HG02840 (cell line): ENCODE measurements at regions not wholly inside any gene's neighbourhood (a gene's known extent, or its start where the extent isn't known, plus 50 kb on each side); places are given as distances from the start of the nearest gene placed in this dataset.
"Not testable (repeated sequence)": the region's sequence is repeated elsewhere in the genome, so short reads cannot be mapped to it uniquely, and the experiment has no call there.

Experiments used
- ATAC-seq: cut with Tn5 transposase; IDR thresholded peaks from one replicate; pipeline ENCODE4 v1.9.1; 2021; ENCODE audit warnings: mild to moderate bottlenecking, moderate library complexity, moderate number of reproducible peaks; ENCODE audit not compliant: unreplicated experiment, low FRiP score

DNA sequence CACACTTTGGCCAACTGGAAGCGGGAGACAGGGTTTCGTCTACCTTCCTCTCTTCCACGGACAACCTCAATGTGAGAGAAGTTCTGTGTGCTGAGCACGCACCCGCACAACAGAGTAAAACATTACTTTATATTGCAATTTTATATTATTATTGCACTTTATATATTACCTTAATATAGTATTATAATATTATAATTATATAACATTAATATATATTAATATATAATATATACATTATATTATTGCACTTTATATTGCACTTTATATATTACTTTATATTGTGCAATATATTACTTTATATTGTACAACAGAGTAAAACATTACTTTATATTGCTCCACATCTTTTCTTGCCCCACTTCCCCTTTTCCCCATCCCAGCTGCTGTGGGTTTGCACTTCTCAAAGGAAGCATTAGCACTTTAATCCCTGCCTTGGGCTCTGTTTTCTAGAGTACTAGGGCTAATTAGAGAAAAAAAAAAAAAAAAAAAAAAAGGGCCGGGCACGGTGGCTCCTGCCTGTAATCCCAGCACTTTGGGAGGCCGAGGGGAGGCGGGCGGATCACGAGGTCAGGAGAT, 76.4 kb upstream of the SLC4A7 start:
- ATAC-seq = no peak

GRCh38 chr3:27559835-27560234, 75.7 kb upstream of the SLC4A7 start:
- ATAC-seq = no peak

- no peak for ATAC-seq
Measured at GRCh38 chr3:27559381-27559780, 75.2 kb upstream of the SLC4A7 start.

GRCh38 chr3:27557411-27557810, 73.2 kb upstream of the SLC4A7 start:
- ATAC-seq = no peak

- no peak for ATAC-seq
Measured at GRCh38 chr3:27556887-27557286, 72.7 kb upstream of the SLC4A7 start.

DNA sequence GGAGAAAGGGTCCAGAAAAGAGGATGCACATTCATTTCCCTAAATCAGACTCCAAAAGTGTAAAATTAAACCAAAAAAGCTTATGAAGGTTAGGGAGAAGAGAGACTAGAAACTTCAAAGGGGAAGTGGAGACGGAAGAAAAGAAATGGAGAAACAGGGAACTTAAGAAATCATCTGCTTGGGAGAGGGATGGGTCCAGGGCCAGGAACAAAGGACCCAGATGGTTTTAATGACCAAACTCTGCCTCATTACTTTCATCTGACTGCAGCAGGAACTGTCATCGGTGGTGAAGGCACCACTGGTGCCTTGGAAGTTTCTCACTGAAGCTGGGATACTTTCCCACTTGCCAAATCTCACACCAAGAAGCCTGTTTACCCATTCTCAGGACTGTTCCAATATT, 70.5 kb upstream of the SLC4A7 start:
- ATAC-seq = no peak

GRCh38 chr3:27553886-27554540, 69.8 kb upstream of the SLC4A7 start:
- ATAC-seq = no peak

GRCh38 chr3:27552708-27553107, 68.5 kb upstream of the SLC4A7 start:
- ATAC-seq = not testable (repeated sequence)

DNA sequence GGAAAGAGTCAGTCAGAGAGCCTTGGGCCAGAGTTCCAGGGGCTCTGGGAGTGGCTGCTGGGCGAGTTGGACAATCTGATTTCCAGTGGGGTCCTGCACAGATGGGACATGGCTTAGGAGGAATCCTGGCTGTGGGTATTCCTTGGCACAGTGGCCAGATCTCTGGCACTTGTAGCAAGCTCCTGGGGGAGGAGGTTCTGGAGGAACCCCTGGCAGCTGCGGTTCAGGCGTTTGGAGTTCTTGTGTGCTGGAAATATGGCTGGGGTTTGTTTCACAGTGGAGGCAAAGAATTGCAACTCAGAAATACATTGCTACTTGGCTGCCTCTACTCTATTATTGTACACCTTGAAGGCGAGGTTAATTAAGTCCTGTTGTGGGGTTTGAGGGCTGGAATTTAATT, 67.2 kb upstream of the SLC4A7 start:
- not testable (repeated sequence) for ATAC-seq

GRCh38 chr3:27545061-27545460, 60.9 kb upstream of the SLC4A7 start:
- no peak for ATAC-seq

DNA sequence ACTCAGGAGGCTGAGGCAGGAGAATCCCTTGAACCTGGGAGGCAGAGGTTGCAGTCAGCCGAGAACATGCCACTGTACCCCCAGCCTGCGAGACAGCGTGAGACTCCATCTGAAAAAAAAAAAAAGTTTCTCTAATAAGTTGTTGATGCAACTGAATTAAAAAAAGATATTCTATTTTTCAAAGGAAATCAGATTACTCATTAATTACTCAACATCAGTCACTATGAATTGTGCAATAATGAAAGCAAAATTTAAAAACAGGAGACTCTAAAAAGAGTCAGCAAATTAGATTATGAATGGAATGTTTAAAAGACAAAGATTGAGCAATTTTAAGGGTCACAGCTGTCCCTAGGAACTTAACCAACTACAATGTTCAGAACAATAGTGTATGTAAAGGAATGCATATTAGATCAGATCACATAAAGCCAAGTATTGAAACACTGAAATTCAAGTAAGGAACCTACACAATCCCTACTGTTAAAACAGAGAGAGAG, 60.2 kb upstream of the SLC4A7 start:
- ATAC-seq = no peak

GRCh38 chr3:27542476-27542875, 58.3 kb upstream of the SLC4A7 start:
- no peak for ATAC-seq

- no peak for ATAC-seq
Measured at GRCh38 chr3:27540231-27540630, 56.0 kb upstream of the SLC4A7 start.

DNA sequence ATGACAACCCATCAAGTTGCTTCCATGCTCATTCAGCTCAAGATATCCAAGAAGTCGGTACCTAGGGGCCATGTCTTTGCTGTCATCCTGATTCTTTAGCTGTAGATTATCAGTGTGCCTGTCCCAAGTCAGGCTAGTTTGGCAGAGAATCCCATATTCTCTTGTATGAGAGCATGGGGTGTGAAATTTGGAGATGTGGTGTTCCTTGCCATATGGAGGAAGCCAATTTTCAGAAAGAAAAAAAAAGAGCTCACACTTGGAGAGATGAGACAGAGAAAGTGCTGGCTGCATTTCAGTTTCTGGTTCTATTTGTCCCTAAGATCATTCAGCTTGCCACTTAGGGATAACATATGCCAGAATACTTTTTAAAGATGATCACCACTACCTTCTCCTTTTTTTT, 52.3 kb upstream of the SLC4A7 start:
- no peak for ATAC-seq

- no peak for ATAC-seq
Measured at GRCh38 chr3:27535809-27536392, 51.7 kb upstream of the SLC4A7 start.

DNA sequence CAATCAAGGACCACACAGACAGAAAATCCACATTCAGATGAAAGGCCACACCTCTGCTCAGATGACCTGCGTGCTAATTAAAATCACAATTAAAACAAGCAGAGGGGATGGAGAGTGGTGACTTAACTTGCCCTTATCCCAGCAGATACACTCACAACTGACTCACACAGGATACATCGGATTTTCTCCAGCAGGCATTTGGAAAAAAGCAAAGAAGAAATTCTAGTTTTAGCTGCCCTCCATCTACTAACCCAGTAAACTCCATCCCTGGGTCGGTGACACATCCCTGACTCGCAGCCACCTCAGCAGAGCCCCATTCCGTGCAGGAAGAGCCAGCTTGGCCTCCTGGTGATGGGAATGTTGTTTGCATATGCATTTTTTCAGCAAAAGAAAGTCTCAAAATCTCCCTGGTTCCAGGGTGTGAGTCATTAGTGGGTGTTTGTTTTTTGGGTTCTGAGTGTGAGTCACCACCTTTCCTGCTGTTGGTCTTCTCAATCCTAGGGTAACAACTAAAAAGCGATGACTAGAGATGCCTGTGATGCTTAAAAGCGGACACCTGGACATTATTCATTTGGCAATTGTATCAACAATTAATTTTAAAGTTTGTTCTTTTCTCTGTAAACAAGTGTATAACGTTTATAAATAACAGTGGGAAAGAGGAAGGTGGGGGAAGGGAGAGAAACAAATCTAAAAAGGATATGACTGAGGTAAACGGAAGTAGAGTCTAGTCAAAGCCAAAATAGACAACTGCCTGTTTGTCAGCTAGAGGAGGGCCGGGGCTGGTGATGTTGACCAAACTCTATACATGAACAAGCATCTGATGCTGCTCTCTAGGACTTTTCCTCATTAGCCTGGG, 49.8 kb upstream of the SLC4A7 start:
- ATAC-seq = no peak
